Activated CD4-positive, alpha-beta T cell treated with anti-CD3 and anti-CD28 coated beads, Interleukin-2, amount 10 ng/mL, durations not matched to agents 24 days and 14 days (primary cell): ENCODE measurements at regions not wholly inside any gene's neighbourhood (a gene's known extent, or its start where the extent isn't known, plus 50 kb on each side); places are given as distances from the start of the nearest gene placed in this dataset.
A peak's percentile ranks its signal among the peaks of the same experiment; 100 is the strongest.

Experiments used
- DNase-seq: peaks from one replicate; pipeline ENCODE4 v3.0.0; 2022
- H3K27ac Mint-ChIP-seq: one replicate; pipeline ENCODE4 v1.8.0; 2022; ENCODE audit warnings: mild to moderate bottlenecking, mixed read lengths
- H3K27me3 Mint-ChIP-seq: one replicate; pipeline ENCODE4 v1.8.0; 2022; ENCODE audit warnings: mixed read lengths
- H3K36me3 Mint-ChIP-seq: one replicate; pipeline ENCODE4 v1.8.0; 2022; ENCODE audit warnings: low read depth, mild to moderate bottlenecking, mixed read lengths
- H3K4me1 Mint-ChIP-seq: one replicate; pipeline ENCODE4 v1.8.0; 2021; ENCODE audit warnings: mixed read lengths
- H3K4me3 Mint-ChIP-seq: one replicate; pipeline ENCODE4 v1.8.0; 2022; ENCODE audit warnings: mild to moderate bottlenecking, moderate library complexity, mixed read lengths
- H3K9me3 Mint-ChIP-seq: one replicate; pipeline ENCODE4 v1.8.0; 2021; ENCODE audit warnings: mixed read lengths
- intact Hi-C: fragments of 100-400 bp; cut with micrococcal nuclease; formaldehyde crosslinking; loops from one replicate; pipeline ENCODE4 v1.15.1; 2023

DNA sequence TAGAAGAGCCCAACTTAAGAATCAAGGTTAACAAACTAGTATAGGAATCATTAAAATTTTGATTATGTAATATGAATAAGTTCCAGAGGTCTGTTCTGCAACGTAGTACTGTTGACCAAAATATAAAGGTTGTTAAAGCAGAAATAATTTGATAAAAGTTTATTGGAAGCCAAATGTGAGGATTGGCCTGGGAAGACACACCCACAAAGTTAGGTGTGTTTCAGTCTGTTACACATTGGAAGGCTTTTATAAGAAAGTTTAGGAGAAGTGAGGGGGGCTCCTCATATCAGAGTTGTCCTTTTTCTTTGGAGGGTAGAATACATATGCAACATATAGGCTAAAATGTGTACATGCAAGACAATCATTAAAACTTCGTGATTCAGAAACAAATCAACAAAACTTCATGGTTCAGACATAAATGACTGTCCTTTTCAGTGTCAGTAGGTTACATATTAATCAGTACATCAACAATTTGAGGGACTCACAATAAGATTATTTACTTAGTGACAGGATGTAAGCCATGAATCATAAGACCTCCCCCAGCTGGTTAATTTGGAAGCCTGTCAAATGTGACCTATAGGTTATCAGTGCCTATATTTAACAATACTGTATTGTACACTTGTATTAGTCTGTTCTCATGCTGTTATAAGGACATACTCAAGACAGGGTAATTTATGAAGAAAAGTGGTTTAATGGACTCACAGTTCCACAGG, 245.0 kb upstream of the B3GALT2 start:
- H3K9me3 Mint-ChIP-seq, result peaks cover 42% of the 10 kb centered on the region
- H3K36me3 Mint-ChIP-seq, result peaks cover 43% of the 10 kb centered on the region
- H3K4me3 Mint-ChIP-seq, result no peak overlapping the region
- H3K27me3 Mint-ChIP-seq, result no peaks in the 10 kb centered on the region
- no peak for DNase-seq
- intact Hi-C loops, result no loop called here
- no peak overlapping the region for H3K27ac Mint-ChIP-seq
- H3K4me1 Mint-ChIP-seq, result peaks cover 13% of the 10 kb centered on the region

DNA sequence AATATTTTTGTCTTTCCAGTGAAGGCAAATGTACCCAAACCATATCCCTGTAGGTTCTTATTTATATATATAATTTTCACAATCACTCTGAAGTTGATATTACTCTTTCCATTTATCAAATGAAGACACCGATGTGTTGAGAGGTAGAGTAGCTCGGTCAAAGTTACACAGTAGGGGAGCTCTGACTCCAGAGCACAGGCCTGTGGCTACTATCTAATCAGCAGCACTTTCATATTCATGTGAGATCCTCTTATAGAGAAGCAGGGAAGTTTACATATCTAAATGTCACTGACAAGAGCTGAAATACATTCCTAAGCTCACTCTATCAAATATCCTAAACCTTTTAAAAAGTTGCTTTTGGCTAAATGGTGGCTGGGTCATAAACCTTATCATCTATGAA, 241.1 kb upstream of the B3GALT2 start:
- Mint-ChIP-seq H3K4me1 (peaks cover 9% of the 10 kb centered on the region), H3K9me3 (peaks cover 30% of the 10 kb centered on the region)
- intact Hi-C loops, result no loop called here

DNA sequence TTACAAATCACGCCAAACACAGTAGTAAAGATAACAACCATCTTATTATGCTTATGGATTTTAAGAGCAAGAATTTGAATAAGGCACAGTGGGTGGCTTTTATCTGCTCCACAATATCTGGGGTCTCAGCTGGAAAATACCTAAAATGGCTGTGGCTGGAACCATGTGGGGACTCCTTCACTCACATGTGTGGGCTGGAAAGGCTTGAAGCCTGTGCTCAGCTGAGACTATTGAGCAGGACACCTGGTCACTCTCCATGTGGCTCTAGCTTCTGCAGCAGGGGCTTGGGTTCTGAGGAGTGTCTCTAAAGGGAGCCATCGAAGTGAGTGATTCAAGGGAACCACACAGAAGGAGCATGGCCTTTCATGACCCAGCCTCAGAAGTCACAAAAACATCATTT, 239.6 kb upstream of the B3GALT2 start:
- no peaks in the 10 kb centered on the region for H3K27me3 Mint-ChIP-seq
- no peak overlapping the region for H3K4me3 Mint-ChIP-seq
- DNase-seq, result no peak
- peaks cover 11% of the 10 kb centered on the region for H3K4me1 Mint-ChIP-seq
- peaks cover 6% of the 10 kb centered on the region for H3K36me3 Mint-ChIP-seq
- no peak overlapping the region for H3K27ac Mint-ChIP-seq
- peaks cover 21% of the 10 kb centered on the region for H3K9me3 Mint-ChIP-seq
- intact Hi-C loops, result no loop called here

More for the DNA sequence above, 241.1 kb upstream of the B3GALT2 start:
- no peaks in the 10 kb centered on the region for H3K27me3 Mint-ChIP-seq
- DNase-seq, result no peak
- no peak overlapping the region for H3K4me3 Mint-ChIP-seq
- peaks cover 15% of the 10 kb centered on the region for H3K36me3 Mint-ChIP-seq
- H3K27ac Mint-ChIP-seq, result no peak overlapping the region

DNA sequence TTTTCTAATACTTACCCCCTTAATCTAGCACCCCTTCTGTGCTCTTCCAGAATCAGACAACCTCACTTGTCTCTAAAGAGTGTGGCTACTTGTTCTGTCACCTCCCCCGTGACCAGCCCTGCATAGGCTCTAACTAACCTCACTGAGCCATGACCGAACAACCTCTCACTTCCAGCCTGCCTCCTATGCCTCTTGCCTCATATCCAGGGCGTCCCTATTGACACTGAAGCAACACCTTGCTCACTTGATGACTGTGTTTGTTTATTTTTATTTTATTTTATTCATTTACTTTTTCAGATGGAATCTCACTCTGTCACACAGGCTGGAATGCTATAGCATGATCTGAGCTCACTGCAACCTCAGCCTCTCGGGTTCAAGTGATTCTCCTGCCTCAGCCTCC, 235.1 kb upstream of the B3GALT2 start:
- Mint-ChIP-seq H3K27ac (no peak overlapping the region), H3K9me3 (peaks cover 13% of the 10 kb centered on the region), H3K36me3 (peaks cover 1% of the 10 kb centered on the region), H3K27me3 (no peaks in the 10 kb centered on the region), H3K4me3 (no peak overlapping the region), H3K4me1 (peaks cover 34% of the 10 kb centered on the region)
- DNase-seq, result no peak
- intact Hi-C loops, result no loop called here

DNA sequence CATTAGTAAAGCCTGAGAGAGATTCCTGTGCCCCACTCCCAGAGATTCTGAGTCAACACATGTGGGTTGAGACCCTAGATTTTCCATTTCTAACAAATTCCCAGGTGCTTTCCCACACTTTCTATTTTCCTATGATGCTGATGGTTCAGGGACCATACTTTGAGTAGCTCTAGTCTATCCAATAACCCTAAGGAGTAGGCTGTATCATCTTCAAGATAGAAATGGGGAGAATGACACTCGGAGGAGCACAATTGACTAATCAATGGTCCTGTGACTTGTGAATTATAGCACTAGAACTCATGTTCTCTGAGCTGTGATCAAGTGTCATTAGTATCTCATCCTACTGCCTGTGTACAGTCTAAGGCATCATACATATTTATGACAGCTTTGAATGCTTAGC, 232.9 kb upstream of the B3GALT2 start:
- peaks cover 40% of the 10 kb centered on the region for H3K4me1 Mint-ChIP-seq
- H3K9me3 Mint-ChIP-seq, result peaks cover 19% of the 10 kb centered on the region
- no peak overlapping the region for H3K4me3 Mint-ChIP-seq
- H3K36me3 Mint-ChIP-seq, result peaks cover 13% of the 10 kb centered on the region
- no peaks in the 10 kb centered on the region for H3K27me3 Mint-ChIP-seq
- intact Hi-C loops, result loop anchor here (2.0 to 10.0 kb wide), 6 partner anchors 18 to 612 kb away; partner anchors contain the start of genes RGS2, RO60 and UCHL5
- DNase-seq, result no peak
- H3K27ac Mint-ChIP-seq, result no peak overlapping the region

DNA sequence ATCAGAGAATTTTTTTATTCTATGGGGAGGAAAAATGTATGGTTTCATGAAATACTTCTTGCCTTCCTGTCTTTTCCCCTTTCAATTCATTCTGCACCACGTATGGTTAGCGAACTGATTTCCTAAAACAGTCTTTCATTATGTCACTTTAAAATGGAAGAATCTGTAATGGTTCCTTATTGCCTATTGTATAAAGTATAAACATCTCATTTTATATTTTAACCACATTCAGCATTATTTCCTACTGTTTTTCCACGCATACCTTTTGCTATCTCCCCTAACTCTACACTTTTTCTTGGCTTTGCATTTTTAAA, 232.3 kb upstream of the B3GALT2 start:
- no peak for DNase-seq
- H3K27me3 Mint-ChIP-seq, result no peaks in the 10 kb centered on the region
- peak overlapping the region; percentile 67 for H3K27ac Mint-ChIP-seq
- peaks cover 40% of the 10 kb centered on the region for H3K4me1 Mint-ChIP-seq
- peaks cover 14% of the 10 kb centered on the region for H3K36me3 Mint-ChIP-seq
- peak overlapping the region; percentile 76 for H3K4me3 Mint-ChIP-seq
- intact Hi-C loops, result loop anchor here (1.0 to 10.0 kb wide), 7 partner anchors 18 to 611 kb away; partner anchors contain the start of genes RGS2, RO60 and UCHL5
- peaks cover 19% of the 10 kb centered on the region for H3K9me3 Mint-ChIP-seq

DNA sequence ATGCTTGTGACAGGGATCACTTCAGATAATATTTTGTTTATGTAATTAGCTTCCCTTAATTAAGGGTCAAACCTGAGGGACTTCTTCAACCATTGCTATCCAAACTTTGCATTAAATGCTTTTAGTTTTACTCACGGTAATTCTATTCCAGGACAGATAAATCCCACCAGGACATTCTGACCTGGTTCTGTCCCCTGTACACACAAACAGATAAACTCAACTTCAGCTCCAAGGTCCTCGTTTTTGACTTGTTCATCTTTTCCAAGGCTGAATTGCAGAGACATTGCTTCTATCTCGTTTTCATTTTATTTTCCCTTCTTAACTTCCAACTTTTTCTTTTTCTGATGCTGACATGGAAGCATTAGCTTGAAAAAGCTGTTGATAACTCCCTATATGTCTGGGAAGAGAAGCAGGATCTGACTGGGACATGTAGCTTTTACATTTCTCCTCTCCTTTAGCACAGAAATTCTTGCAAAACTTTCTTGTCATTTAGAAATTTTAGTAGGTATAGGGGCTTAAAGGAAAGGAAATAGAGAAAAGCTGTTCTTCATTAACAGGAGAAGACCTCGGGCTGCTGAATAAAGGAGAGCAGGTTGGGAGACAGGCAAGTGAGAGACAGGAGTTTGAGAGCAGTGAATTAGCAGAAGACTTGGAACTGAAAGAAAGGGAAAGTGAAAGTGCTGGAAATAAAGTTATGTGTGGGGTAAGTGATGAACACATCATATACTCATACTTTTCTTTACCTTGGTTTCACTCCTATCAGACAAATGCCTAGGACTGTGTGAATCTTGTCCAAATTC, 231.7 kb upstream of the B3GALT2 start:
- intact Hi-C loops, result loop anchor here (1.0 to 10.0 kb wide), 7 partner anchors 19 to 611 kb away; partner anchors contain the start of genes RGS2, RO60 and UCHL5
- H3K27ac Mint-ChIP-seq, result peak overlapping the region; percentile 67
- peaks cover 13% of the 10 kb centered on the region for H3K36me3 Mint-ChIP-seq
- no peaks in the 10 kb centered on the region for H3K27me3 Mint-ChIP-seq
- H3K9me3 Mint-ChIP-seq, result peaks cover 22% of the 10 kb centered on the region
- H3K4me1 Mint-ChIP-seq, result peaks cover 38% of the 10 kb centered on the region
- peak overlapping the region; percentile 76 for H3K4me3 Mint-ChIP-seq
- peak; percentile 73 for DNase-seq

DNA sequence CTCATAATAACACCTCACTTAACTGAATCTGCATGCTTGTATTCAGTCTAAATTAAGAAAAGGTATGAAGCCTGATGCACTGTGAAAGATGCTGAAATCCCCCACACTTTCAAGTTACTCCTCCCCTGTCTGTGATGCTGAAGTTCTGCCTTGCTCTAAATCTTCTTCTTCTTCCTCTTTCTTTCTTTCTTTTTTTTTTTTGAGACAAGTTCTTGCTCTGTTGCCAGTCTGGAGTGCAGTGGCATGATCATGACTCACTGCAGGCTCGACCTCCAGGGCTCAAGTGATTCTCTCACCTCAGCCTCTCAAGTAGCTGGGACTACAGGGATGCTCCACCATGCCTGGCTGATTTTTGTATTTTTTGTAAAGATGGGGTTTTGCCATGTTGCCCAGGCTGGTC, 231.0 kb upstream of the B3GALT2 start:
- intact Hi-C loops, result loop anchor here (5.0 to 10.0 kb wide), 4 partner anchors 60 to 610 kb away; partner anchors contain the start of genes RGS2, RO60 and UCHL5
- no peaks in the 10 kb centered on the region for H3K27me3 Mint-ChIP-seq
- H3K4me1 Mint-ChIP-seq, result peaks cover 40% of the 10 kb centered on the region
- no peak for DNase-seq
- H3K27ac Mint-ChIP-seq, result peak overlapping the region; percentile 9
- peaks cover 18% of the 10 kb centered on the region for H3K9me3 Mint-ChIP-seq
- peak overlapping the region; percentile 76 for H3K4me3 Mint-ChIP-seq
- peaks cover 14% of the 10 kb centered on the region for H3K36me3 Mint-ChIP-seq

DNA sequence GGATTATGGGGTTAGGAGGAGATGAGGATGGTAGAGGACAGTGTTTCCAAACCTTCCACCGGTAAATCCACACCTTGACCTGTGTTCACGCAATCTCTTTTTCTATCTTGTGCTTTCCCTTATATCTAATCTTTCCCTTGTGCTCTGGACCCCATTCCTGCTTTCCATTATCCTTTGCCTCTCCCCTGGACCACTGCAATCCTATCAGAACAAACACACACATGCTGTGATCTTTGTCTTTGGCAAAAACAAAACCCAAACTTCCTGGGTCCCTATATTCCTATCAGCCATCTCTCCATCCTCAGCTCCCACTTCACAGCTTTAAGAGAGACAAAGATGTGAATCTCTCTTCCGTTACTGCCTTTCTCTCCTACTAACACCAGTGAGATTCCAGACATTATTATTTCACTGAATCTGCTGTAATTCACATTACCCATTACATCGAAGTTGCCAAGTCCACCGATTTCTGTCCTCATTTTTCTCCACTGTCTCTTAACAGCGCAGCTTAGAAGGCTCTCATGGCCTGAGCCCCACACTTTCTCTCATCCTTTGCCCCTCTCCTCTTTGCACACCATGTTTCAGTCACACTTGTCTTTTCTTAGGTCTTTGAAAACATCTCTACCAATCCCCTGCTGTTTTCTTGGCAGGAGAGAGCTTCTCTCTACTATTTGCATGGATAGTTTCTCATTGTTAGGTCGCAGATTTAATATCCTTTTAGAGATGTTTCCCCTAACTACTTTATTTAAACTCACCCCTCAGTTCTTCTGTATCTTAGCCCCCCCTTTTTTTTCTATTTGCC, 230.0 kb upstream of the B3GALT2 start:
- H3K36me3 Mint-ChIP-seq, result peaks cover 14% of the 10 kb centered on the region
- H3K9me3 Mint-ChIP-seq, result peaks cover 16% of the 10 kb centered on the region
- H3K27me3 Mint-ChIP-seq, result no peaks in the 10 kb centered on the region
- DNase-seq, result no peak
- intact Hi-C loops, result loop anchor here (5.0 to 10.0 kb wide), 4 partner anchors 61 to 609 kb away; partner anchors contain the start of genes RGS2, RO60 and UCHL5
- no peak overlapping the region for H3K4me3 Mint-ChIP-seq
- peaks cover 47% of the 10 kb centered on the region for H3K4me1 Mint-ChIP-seq
- H3K27ac Mint-ChIP-seq, result no peak overlapping the region

DNA sequence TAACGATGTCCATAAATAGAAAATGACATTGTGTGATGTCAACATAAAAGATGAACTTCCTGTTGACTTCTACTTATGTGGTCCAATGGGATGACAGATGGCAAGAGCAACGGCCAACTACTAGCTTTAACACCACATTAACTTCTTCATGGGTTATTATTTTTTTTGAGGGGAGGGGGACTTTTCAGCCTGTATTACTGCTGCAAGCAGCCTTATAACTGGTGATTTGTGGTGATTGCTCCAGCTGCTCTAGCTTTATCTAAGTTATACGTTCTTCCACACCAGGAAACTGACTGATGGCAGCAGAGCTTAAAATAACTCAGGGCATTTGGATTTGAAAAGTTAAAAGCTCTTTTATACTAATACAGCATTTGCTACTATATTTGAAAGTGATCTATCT, 228.8 kb upstream of the B3GALT2 start:
- peaks cover 45% of the 10 kb centered on the region for H3K4me1 Mint-ChIP-seq
- H3K4me3 Mint-ChIP-seq, result no peak overlapping the region
- intact Hi-C loops, result loop anchor here (5.0 to 10.0 kb wide), 4 partner anchors 62 to 608 kb away; partner anchors contain the start of genes RGS2, RO60 and UCHL5
- peaks cover 19% of the 10 kb centered on the region for H3K9me3 Mint-ChIP-seq
- H3K36me3 Mint-ChIP-seq, result peaks cover 18% of the 10 kb centered on the region
- DNase-seq, result no peak
- no peak overlapping the region for H3K27ac Mint-ChIP-seq
- H3K27me3 Mint-ChIP-seq, result no peaks in the 10 kb centered on the region

DNA sequence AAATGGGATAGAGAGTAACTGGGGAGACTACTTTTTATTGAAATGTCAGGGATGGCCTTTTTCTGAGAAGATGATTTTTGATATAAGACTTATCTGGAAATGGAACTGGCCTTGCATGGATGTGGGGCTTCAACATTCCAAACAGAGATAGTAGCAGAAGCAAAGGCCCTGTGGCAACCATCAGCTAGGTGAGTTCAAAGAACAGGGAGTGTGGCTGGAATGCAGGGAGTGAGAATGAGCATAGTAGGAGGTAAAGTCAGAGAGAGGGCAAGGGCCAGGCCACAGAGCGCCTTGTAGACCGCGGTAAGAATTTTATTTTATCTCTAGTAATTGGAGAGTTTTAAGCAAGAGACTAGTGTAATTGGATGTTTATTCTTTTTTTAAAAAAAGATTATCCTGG, 227.0 kb upstream of the B3GALT2 start:
- Mint-ChIP-seq H3K36me3 (peaks cover 24% of the 10 kb centered on the region), H3K9me3 (peaks cover 20% of the 10 kb centered on the region), H3K27ac (no peak overlapping the region), H3K4me3 (no peak overlapping the region), H3K27me3 (no peaks in the 10 kb centered on the region), H3K4me1 (peaks cover 41% of the 10 kb centered on the region)
- no peak for DNase-seq
- intact Hi-C loops, result loop anchor here (10.0 kb wide), 1 partner anchor 291 kb away; no protein-coding TSS in a partner anchor

DNA sequence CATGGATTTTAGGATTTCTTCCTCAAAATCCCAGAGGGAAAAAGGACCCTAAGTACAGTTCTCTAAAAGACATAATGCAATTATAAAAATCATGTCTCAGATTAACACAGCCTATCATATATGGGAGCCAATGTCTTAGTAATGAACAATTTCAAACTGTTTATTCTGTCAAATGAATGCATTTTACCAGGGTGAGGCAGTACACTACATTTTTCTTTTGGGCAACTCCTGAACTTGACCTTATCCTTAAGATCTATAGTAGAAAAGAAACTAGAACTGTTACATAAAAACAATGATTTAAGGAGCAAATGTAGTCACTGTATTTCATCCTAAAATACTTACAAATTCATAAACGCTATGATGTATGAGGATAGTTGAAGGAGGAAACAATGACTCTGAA, 226.3 kb upstream of the B3GALT2 start:
- no peak for DNase-seq
- H3K27ac Mint-ChIP-seq, result peak overlapping the region; percentile 46
- peaks cover 20% of the 10 kb centered on the region for H3K9me3 Mint-ChIP-seq
- intact Hi-C loops, result loop anchor here (1.0 to 10.0 kb wide), 4 partner anchors 125 to 292 kb away; no protein-coding TSS in a partner anchor
- H3K36me3 Mint-ChIP-seq, result peaks cover 24% of the 10 kb centered on the region
- H3K4me1 Mint-ChIP-seq, result peaks cover 35% of the 10 kb centered on the region
- no peaks in the 10 kb centered on the region for H3K27me3 Mint-ChIP-seq
- no peak overlapping the region for H3K4me3 Mint-ChIP-seq

DNA sequence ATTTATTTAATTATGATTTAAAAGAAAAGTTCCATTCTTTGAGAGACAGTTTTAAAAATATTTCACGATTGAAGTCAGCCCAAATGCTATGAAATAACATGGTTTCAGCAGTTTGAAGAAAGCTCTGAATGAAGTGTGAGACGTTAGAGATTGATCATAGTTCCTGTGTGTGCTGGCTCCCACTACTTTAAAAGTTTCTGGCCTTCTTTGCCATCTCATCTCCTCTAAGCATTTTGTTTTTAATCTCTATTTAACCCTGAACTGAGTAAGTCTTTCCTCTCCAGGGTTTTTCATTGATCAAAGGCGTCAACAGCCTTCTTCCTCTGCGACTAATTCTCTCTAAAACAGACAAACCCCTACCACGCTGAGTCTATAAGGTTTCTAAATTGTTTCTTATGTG, 225.3 kb upstream of the B3GALT2 start:
- peaks cover 20% of the 10 kb centered on the region for H3K9me3 Mint-ChIP-seq
- peak overlapping the region; percentile 33 for H3K4me3 Mint-ChIP-seq
- peaks cover 32% of the 10 kb centered on the region for H3K4me1 Mint-ChIP-seq
- peak; percentile 68 for DNase-seq
- intact Hi-C loops, result loop anchor here (1.0 to 10.0 kb wide), 4 partner anchors 126 to 293 kb away; no protein-coding TSS in a partner anchor
- H3K27ac Mint-ChIP-seq, result peak overlapping the region; percentile 78
- no peaks in the 10 kb centered on the region for H3K27me3 Mint-ChIP-seq
- peaks cover 24% of the 10 kb centered on the region for H3K36me3 Mint-ChIP-seq
